Esophagus squamous epithelium (tissue), 4 donors: ENCODE measurements at regions not wholly inside any gene's neighbourhood (a gene's known extent, or its start where the extent isn't known, plus 50 kb on each side); places are given as distances from the start of the nearest gene placed in this dataset.

ENCODE experiments used
- POLR2A ChIP-seq, 4 donors: fragments of 450-650 bp; IDR thresholded peaks; one replicate each; pipeline ENCODE4 v1.6.1; 2017; ENCODE audit warnings: antibody characterized with exemption in 4 of 4, mild to moderate bottlenecking in 4 of 4, moderate library complexity in 3 of 4
- TF ChIP-seq, protein P1 (sequence below), 6 experiments: fragments of 450-650 bp in 4 of 6; fragments of 200-600 bp in 2 of 6; sonication (generic) in 2 of 6; IDR thresholded peaks; one replicate each; pipeline ENCODE4 v1.5.1; 2016 to 2019; ENCODE audit warnings: antibody characterized with exemption in 6 of 6, mild to moderate bottlenecking in 4 of 6, moderate library complexity in 4 of 6

DNA sequence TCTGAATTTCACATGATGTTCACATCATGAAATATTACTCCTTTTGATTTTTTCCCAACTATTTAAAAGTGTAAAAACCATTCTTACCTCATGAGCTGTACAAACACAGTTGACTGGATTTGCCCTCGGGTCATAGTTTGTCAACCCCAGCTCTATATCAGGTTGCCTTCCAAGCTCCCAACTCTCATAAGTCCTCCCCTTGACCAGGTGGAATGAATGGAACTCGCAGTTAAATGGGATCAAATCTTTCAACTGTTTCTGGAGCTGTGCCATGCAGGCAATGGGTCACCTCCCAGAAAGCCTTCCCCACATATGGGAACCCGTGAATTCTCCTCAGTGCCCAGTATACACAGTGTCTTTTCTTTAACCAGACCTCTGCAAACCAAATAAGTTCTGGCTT lies 169.8 kb upstream of the FOXD3 start:
- TF ChIP-seq, protein P1, sequence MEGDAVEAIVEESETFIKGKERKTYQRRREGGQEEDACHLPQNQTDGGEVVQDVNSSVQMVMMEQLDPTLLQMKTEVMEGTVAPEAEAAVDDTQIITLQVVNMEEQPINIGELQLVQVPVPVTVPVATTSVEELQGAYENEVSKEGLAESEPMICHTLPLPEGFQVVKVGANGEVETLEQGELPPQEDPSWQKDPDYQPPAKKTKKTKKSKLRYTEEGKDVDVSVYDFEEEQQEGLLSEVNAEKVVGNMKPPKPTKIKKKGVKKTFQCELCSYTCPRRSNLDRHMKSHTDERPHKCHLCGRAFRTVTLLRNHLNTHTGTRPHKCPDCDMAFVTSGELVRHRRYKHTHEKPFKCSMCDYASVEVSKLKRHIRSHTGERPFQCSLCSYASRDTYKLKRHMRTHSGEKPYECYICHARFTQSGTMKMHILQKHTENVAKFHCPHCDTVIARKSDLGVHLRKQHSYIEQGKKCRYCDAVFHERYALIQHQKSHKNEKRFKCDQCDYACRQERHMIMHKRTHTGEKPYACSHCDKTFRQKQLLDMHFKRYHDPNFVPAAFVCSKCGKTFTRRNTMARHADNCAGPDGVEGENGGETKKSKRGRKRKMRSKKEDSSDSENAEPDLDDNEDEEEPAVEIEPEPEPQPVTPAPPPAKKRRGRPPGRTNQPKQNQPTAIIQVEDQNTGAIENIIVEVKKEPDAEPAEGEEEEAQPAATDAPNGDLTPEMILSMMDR (IDR thresholded peaks at IDR 0.05): no peak
- TF ChIP-seq POLR2A (IDR thresholded peaks at IDR 0.05): no peak
